GM23248 (cell line): ENCODE measurements at regions not wholly inside any gene's neighbourhood (a gene's known extent, or its start where the extent isn't known, plus 50 kb on each side); places are given as distances from the start of the nearest gene placed in this dataset.

ENCODE experiments used
- EZH2 ChIP-seq: fragments of 200-600 bp; sonication (generic); IDR thresholded peaks from 2 replicates; pipeline ENCODE4 v1.6.1; 2018; ENCODE audit warnings: antibody characterized with exemption, mild to moderate bottlenecking; ENCODE audit not compliant: insufficient read depth, poor library complexity, severe bottlenecking
- EZH2phosphoT487 ChIP-seq: fragments of 200-600 bp; sonication (generic); IDR thresholded peaks from 2 replicates; pipeline ENCODE4 v1.6.1; 2018; ENCODE audit warnings: antibody characterized with exemption, moderate library complexity, mild to moderate bottlenecking, low read depth; ENCODE audit not compliant: insufficient read depth

GRCh38 chr6:54737247-54737646 is 109.3 kb upstream of the FAM83B start:
- no peak for TF ChIP-seq EZH2
- TF ChIP-seq EZH2phosphoT487: no peak
